Inferior parietal cortex (tissue), 1 donor: ENCODE measurements at regions not wholly inside any gene's neighbourhood (a gene's known extent, or its start where the extent isn't known, plus 50 kb on each side); places are given as distances from the start of the nearest gene placed in this dataset.
A peak's percentile ranks its signal among the peaks of the same experiment; 100 is the strongest.
"Not testable (repeated sequence)": the region's sequence is repeated elsewhere in the genome, so short reads cannot be mapped to it uniquely, and the experiment has no call there.

Experiments
- DNase-seq: peaks from one replicate; pipeline ENCODE4 v3.0.0-alpha.2; 2016; ENCODE audit errors: extremely low spot score

DNA sequence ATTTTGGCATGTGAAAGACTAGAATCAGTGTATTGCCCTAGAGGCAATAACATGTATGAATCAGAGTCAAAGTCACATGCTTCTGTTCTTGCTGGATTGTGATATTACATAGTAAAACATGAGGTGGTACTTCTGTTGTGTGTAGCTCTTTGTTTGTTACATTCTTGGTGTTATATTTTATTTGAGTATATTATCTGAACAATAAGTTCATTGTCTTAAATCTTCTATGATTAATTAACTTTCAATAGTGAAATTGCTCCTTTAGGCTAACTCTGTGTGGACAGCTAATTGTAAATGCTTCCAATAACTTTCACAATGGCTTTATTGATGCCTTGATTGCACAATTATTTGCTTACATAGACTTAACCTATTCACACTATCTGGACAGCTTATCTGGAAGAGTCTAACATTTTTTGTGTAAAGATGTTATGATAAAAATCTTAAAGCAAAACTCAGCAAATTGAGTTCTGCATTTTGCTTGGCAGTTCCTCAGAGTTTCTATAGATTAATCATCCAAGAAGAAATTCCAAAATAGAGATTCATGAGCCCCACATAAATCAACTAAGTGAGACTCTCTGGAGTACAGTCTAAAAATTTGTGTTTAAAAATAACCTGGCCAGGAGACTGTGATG lies 239.6 kb upstream of the TUSC1 start:
- DNase-seq: no peak

GRCh38 chr9:25913806-25914205 lies 235.6 kb upstream of the TUSC1 start:
- no peak for DNase-seq

DNA sequence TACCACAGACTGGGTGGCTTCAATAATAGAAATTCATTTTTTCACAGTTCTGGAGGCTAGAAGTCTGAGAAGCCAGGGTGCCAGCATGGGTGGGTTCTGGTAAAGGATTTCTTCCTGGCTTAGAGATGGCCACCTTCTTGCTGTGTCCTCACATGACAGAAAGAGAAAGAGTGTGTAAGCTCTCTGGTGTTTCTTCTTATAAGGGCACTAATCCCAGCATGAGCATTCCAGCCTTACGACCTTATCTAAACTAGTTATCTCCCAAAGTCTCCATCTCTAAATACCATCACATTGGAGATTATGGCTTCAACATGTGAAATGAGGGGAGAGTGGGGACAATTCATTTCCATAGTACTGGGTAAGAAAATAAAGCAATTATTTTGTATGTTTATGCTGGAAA lies 226.5 kb upstream of the TUSC1 start:
- no peak for DNase-seq

DNA sequence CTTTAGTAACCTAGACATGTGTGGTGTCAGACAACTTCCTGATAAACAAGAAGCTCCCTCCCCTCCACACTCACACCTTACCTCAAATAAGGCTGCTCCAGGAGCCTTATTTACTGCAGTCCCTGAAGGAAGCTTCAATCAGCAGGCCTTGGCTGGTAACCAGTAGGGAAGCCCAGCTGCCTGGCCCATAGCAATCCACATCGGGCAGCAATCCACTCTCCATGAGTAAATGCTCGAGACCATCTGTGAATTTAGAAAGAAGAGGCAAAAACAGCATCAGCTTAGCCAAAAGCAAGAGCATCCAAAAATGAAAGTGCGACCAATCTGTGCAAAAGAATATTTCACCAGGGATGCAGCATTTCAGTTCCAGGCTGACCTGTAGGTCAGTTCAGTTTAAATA lies 213.3 kb upstream of the TUSC1 start:
- DNase-seq: peak; percentile 53

- no peak for DNase-seq
Observed at GRCh38 chr9:25889661-25890060, 211.4 kb upstream of the TUSC1 start.

DNA sequence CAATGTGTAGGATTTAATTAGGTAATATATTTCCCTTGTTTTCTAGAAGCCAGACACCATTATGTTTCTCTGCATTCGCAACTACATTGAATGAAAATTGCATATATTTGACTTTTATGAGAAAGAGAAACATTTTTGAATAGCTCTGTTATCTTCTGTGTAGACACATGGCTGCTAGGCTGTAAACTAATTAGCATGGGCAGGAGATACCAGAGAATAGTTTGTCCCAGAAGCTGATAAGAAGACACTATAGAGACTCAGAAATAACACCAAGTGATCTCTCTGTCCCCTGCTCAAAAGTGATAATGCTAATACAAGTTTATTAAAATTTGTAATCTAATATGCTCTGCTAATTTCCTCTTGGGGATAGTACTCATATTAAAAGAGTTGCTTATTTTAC lies 198.0 kb upstream of the TUSC1 start:
- no peak for DNase-seq

- DNase-seq: no peak
Observed at GRCh38 chr9:25864509-25864908, 186.3 kb upstream of the TUSC1 start.

DNA sequence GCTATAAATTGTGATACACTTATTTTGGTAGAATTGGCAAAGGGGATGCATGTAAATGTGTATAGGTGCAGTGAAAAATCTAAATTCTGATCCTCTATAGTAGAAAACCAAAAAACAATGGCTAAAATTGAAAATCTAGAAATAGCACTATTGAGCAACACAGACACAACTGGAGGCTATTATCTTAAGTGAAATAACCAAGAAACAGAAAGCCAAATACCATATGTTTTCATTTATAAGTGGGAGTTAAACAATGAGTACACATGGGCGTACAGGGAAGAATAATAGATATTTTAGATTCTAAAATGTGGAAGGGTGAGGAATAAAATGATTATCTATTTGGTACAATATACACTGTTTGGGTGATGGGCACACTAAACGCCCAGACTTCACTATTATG lies 183.2 kb upstream of the TUSC1 start:
- no peak for DNase-seq

- DNase-seq: peak; percentile 11
Observed at GRCh38 chr9:25857147-25857546, 178.9 kb upstream of the TUSC1 start.

GRCh38 chr9:25850803-25851202 lies 172.6 kb upstream of the TUSC1 start:
- no peak for DNase-seq

DNA sequence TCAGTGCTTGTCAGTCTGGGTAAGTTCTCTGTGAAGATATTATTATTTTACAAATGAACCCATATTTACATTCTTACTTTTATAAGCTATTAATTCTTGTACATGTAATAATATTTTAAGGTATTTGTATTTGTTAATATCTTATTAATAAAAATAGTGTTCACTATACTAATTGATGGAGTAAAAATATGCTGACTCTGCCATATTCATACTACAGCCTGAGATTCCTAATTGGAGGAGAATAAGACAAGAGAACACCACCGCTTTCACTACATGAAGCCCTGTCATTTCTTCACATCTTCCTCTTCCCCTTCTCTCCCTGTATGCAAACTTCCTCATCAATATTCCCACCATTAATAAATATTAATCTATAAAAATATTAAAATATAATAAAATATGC lies 167.6 kb upstream of the TUSC1 start:
- no peak for DNase-seq

DNA sequence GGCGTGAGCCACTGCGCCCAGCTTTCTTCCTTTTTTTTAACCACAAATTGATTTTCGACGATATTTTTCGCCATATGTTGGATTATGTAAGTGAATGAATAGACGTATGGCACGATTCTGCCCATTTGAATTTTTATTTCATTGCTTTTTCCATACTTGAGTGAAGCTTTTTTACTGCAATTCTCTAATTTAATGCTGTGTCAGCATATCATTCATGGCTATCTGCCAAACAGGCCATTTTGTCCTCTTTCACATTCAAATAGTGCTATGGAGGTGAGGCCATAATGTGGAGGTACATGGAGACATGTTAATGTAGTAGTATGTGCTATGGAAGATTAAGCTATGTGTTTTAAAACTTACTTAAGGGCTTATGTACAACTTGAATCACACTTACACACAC lies 152.1 kb upstream of the TUSC1 start:
- DNase-seq: no peak

GRCh38 chr9:25827626-25828025 lies 149.4 kb upstream of the TUSC1 start:
- DNase-seq: no peak

DNA sequence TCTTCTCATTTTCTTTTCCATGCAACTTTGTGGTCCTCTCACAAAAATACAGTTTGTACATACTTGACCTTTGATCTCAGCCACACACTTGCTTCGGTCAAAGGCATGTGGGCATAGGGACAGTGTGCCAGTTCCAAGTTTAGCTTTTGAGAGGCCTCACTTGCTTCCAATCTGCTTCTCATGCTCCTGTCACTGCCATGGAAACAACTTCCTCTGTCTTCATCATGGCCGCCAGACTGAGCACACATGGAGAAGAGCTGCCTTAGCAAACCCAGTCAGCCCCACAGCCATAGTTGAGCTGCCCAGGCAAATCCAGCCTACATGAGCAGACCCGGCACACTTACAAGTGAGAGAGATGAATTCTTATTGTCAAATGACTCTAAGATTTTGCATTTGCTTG lies 138.2 kb upstream of the TUSC1 start:
- no peak for DNase-seq

- DNase-seq: no peak
Observed at GRCh38 chr9:25814023-25814422, 135.8 kb upstream of the TUSC1 start.

DNA sequence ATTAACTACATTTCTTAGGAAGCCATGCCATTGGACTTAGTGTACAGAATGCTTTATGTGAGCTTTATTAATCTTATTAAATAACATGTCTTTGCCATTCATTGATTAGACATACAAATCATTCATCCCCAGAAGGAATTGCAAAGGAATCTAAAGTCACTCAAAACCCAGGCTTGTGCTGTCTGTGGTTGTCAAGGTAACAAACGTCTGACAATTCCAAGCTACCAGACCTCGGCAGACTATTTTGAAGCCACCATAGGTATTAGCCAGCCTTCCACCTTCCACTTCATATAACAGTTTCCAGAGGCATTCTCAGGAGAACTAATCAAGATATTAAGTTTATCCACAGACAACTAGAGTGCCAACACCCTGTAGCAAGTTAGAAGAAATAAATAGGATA lies 135.2 kb upstream of the TUSC1 start:
- DNase-seq: no peak

DNA sequence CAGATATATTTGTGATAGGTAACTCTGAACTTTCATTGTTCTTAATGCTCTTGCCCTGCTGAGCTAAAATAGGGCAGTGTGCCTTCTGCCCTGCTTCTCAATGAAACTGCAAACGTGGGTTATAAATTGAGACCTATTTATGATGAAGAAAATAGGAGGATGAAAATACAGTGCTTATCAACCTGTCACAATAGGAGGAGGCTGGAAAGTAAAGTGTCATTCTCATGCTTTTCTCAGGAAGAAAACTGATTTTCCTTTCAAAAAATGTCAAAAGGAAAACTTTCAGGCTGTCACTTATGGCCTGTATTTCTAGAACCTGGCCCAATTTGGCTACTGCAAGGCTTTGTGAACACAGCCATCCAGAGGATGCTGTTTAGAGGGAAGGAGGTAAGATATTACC lies 130.3 kb upstream of the TUSC1 start:
- no peak for DNase-seq

DNA sequence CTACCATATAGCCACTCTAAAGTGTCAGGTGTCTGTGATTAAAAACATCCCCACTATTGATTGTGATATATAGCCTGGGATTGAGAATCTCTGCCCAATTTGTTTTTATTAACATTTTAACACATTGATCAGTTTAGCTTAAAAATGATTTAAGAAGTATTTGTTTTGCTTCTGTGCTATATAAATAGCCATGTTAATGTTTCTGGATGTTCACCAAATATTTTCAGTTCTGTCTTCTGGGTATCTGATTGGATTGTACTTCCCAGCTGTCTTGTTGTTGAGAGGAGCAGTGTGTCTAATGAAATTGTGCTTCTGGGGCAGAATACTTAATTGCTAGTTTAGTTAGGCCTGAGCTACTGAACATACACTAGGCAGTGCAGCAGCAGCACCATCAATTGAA lies 126.6 kb upstream of the TUSC1 start:
- DNase-seq: no peak

- not testable (repeated sequence) for DNase-seq
Observed at GRCh38 chr9:25801989-25802388, 123.7 kb upstream of the TUSC1 start.

GRCh38 chr9:25773805-25774204 lies 95.6 kb upstream of the TUSC1 start:
- DNase-seq: no peak

DNA sequence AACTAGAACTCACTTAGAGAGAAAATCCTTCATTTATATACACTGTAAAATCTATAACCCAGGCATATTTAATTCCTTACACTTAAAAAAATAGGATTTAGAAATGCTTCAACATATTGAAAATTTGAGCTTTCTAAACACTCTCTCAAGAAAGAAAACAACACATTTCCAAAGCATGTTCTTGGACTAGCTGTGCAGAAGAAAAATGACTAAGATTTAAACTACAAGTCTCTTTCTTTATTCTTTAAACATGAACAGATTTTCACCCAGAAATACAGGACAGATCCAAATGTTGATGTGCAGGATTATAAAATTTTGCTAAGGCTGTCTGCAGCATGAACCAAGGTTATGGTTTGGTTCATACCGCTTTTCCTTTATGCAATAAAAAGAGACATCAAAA lies 77.7 kb upstream of the TUSC1 start:
- DNase-seq: no peak

DNA sequence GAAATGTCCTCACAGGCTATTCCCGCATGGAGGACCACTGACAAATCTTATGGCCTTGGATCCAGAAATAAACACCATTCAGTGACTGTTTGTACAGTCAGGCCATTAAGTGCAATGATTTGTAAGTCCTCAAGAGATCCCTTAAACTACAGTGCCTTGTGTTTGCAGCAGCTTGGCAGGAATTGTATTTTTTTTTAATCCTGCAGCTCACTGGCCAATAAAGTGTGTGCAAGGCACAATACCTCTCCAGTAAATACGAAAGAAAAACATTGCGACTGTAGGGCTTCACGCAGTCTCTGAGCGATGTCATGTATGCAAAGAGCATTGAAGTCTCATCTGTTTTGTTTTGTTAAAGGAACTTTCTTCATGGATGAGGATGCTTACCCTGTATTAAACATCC lies 74.2 kb upstream of the TUSC1 start:
- DNase-seq: no peak

DNA sequence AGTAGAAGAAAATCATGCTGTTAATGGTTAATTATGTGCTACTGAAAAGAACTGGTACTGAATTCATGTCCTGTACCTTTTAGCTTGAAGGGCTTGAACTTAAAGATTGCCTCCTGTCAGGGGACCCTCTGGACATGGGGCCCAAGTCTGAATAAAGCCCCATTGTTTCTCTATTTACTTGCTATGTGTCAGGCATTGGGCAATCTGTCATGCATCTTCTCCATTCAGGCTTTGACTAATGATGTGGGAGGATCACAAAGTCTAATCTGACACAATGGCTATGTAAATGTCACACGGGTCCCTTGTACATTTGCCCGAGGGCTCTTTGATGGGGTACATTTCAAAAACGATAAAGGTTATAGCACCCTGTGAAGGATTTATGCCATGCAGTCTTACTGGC lies 64.0 kb upstream of the TUSC1 start:
- no peak for DNase-seq

GRCh38 chr9:25733336-25733982 lies 55.2 kb upstream of the TUSC1 start:
- DNase-seq: no peak
